DMS79 (cell line): ENCODE measurements at regions not wholly inside any gene's neighbourhood (a gene's known extent, or its start where the extent isn't known, plus 50 kb on each side); places are given as distances from the start of the nearest gene placed in this dataset.
"Not testable (repeated sequence)": the region's sequence is repeated elsewhere in the genome, so short reads cannot be mapped to it uniquely, and the experiment has no call there.

Experiments used
- DNase-seq: peaks from one replicate; lab custom pipeline; 2025; lab: John Stamatoyannopoulos, UW

DNA sequence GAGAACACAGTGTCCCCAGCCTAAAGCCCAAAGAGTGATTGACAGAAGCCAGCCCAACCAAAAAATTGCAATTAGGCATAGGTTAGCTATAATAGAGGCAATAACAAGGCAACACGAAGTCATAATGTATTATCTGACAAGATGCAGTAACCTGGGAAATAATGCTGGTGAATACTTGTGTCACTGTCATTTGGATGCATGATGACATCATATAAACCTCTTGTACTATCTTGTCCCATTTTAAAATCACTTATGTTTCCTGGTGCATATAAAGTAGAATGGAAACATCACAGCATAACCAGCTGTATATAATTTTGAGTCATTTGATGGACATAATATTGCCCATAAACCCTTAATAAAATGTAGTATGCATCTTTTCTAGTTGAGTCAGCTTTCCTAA is 1138.3 kb upstream of the LRRTM3 start:
- DNase-seq: no peak

DNA sequence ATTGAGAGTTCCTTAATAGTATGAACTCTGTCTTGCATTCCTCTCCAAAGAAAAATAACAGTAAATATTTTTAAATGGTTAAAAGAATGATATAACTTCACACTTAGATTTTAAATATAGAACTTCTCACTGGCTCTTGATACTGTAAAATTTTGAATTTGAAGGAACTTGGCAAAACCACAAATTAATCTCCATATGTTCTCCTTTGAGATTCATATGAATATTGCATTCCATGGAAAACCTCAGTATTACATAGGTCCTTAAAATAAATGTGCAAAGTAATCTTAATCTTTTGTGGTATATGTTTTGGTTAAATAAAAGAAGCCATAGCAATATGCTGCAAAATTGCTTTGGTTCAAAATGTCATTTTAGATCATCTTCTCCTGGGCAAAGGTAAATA is 1137.6 kb upstream of the LRRTM3 start:
- DNase-seq: no peak

DNA sequence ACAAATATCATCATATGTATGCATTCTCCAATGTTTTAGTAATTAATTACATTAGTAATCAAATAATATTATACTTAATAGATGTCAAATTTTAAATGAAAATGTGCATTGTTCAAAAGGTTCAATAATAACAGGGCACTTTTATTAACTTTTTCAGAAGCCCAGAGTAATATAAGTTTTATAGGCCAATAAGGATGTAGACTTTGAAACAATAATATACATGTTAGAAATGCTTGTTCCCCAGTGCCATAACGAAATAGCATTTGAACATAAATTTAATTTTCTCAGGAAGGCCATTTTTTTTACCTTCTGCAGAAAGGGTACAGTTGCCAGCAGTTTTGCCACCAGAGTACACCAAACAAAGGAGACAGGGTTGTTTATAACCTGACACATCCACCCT is 1133.9 kb upstream of the LRRTM3 start:
- DNase-seq: no peak

DNA sequence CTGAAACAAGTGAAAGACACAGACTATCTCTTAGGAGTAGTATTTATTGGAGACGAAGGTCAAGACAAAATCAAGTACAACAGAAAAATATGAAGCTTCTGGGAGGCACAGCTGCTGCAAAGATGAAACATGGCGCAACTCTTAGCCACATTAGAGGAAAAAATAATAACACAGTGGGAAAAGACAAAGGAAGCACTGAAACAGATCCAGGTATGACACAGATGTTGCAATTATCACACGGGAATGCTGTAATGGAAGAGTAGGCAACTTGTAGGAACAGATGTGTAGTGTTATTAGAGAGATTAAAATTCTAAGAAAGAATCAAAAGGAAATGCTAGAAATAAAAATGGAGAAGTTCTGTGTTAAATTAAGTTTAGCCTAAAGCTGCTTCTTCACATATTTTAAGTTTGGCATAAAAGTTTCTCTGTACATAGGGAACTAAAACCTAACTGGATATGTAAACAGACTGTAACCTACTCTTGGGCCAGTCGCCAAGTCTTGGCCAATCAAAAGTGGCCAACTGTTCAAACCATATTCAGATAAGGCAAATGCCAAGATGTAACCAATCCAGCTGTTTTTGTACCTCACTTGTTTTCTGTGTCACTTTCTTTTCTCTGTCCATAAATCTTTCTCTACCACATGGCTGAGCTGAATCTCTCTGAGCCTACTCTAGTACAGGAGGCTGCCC is 1132.0 kb upstream of the LRRTM3 start:
- no peak for DNase-seq

DNA sequence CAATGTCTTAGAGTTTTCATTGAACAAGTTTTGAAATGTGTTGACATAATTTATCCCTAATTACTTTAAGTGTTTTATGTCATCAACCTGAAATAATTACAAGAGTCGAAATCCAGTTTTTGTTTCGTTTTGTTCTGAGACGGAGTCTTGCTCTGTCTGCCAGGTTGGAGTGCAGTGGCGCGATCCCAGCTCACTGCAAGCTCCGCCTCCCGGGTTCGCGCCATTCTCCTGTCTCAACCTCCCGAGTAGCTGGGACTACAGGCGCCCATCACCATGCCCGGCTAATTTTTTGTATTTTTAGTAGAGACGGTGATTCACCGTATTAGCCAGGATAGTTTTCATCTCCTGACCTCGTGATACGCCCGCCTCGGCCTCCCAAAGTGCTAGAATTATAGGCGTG is 1131.0 kb upstream of the LRRTM3 start:
- not testable (repeated sequence) for DNase-seq

DNA sequence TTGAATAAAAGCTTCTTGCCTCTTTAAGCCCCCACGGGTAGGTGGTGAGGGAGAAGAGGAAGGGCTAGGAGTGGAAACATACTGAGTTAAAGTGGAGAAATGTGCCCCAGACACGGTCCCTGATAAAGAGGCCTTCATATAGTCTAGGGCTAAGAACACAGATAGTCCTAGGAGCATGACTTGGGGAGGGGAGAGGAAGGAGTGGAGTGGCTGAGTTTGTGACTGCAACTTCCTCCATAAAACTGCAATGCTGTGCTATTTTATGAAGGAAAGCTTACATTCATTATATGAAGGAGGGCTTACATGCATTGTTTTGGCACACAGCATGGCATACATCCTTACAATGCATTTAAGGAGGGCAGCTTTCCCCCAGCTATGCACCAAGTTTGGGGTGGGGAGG is 1129.4 kb upstream of the LRRTM3 start:
- DNase-seq: no peak

DNA sequence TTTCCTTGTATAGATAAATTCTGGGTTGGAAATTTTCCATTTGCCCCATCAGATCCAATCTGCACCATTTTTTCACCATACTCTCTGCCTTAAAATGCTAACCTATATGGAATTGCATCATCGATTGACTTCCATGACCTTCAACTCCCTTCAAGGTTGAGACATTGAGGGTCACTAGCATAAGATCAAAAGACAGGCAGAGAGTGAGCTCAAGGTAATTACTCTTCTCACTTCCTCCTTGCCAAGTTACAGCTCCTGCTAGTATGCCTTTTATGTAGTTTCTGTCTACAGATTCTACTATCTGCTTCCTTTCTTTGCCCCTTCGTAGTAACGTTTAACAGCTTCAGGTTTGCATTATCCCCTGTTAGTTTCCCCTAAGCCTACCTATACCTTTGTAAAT is 1127.7 kb upstream of the LRRTM3 start:
- no peak for DNase-seq

DNA sequence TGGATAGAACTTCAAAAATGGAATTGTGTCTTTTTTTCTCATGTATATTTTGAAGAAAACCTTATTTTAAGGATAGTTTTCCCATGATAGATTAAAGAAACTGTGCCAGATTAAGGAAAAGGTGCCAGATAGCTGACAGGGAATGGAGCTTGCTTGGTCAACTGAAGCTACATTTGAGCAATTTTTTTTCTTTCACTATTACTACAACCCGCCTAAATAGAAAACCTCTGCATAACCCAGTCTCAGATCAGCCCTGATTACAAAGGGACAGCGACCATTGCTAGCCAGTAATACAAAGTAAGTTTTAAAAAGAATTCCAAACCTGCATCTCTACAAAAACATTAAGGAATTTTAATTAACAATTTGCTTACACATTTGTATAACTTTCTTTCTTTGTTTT is 1123.4 kb upstream of the LRRTM3 start:
- no peak for DNase-seq

DNA sequence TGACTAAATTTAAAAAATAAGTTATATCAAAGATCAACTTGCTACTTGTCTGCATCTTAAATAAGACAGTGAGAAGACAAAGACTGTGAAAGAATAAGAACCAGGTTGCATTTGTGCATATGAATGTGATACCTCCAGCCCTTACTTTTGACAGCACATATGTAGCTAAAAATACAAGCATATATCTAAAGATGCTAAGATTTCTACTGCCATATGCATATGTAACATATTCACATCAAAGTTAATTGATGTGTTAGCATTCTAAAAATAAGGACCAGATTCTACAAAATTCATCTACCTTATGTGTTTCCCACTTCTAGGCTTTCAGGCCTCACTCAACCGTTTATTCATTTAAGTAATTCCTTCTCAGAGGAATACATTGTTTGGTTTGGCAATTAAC is 1120.3 kb upstream of the LRRTM3 start:
- DNase-seq: no peak

DNA sequence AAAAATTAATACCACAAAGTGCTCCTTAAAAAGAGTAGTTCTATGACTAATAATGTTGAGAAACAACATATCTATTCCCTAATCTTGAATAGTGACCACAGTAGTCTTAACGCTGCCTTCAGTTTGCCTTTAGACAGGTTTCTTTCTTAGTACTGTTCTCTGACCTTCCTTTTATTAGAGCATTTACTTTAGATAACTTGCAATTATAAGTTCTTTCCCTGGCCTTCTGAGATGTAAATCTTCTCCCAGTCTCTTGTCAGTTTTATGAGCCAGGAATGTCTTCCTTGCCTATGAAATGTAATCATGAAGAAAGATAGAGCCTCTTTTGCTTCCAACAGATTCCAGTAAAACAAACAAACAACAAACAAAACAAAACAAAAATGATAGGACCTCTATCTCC is 1119.8 kb upstream of the LRRTM3 start:
- no peak for DNase-seq

DNA sequence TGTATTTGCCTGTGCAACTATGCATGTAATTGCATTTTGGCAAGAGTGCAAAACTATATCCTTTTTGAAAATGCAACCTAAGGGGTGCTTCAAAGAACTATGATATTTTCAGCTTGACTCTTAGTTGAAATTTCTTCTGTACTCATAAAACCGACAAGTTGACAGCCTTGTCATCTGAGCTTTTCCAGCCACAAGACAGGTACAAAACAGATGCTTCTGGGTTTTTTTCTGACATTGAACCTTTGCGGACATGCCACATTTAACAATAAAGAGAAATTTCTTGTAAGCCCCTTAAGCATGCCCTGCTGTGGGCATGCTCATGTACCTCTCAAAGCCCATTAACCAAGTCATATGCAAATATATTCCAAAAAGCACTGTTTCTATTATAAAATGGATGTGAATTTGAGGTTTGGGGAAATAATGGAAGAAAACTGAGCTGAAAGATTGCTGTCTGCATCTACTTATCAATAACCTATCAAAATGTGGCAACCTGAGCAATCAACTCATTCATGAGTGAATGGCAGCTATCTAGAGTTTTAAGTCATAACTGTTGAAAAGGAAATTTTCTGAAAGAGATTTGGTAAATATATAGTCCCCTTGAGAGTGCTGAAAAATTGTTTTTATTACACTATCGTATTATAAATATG is 1117.0 kb upstream of the LRRTM3 start:
- DNase-seq: no peak

DNA sequence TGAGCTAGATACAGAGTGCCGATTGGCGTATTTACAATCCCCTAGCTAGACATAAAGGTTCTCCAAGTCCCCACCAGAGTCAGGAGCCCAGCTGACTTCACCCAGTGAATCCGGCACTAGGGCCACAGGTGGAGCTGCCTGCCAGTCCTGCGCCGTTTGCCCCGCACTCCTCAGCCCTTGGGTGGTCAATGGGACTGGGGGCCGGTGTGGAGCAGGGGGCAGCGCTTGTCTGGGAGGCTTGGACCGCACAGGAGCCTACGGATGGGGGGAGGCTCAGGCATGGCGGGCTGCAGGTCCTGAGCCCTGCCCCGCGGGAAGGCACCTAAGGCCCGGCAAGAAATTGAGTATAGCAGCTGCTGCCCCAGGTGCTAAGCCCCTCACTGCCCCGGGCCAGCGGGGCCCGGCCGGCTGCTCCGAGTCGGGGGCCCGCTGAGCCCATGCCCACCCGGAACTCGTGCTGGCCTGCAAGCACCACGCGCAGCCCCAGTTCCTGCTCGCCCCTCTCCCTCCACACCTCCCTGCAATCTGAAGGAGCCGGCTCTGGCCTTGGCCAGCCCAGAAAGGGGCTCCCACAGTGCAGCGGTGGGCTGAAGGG is 1113.8 kb upstream of the LRRTM3 start:
- DNase-seq: no peak

DNA sequence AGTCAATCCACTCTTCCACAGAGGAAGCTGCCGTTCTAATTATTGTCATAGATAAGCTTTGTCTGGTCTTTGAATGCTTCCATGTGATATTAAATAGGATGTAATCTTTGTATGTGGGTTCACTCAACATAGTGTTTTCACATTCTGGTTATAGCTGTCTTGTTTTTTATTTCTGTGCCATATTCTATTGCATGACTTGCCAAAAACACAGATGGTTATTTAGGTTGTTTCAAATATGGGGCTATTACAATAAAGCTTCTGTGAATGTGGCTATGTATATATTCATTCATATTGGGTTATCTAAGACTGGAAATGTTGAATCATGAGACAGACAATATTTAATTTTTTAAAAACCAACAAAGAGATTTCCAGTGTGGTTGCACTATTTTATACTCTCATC is 1109.3 kb upstream of the LRRTM3 start:
- DNase-seq: no peak

DNA sequence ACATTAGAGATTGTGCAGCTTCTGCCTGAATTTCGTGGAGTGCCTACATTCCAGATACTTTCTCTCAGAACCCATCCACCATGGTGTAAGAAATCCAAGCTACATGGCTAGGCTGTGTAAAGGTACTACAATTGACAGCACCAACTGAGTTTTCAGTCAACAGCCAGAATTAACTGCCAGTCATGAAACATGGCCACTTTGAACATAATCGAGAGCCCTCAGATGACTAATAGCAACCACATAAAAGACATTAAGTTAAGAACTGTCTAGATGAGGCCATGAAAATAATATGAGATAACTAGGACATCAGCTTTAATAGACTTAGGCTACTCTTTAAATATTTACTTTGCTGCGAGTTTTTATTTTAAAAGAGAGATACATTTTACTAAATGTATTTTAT is 1106.8 kb upstream of the LRRTM3 start:
- no peak for DNase-seq

DNA sequence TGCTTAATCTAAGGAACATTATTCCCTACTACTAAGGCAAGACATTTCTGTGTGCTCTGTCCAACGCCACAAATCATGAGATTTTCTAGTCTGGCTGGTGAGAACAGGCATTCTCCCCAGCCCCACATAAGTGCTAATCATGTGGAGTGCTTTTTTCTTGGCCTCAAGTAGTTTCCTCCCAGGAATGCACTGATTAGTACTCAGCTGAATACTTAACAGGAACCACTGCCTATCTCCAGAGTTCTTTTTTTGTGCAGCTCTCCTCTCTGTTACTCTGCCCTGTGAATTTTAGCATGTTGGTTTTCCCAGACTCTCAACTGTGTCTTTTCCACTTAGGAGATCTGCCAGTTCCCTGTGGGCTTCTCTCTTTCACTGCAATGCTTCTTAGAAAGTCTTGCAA is 1098.5 kb upstream of the LRRTM3 start:
- DNase-seq: no peak

DNA sequence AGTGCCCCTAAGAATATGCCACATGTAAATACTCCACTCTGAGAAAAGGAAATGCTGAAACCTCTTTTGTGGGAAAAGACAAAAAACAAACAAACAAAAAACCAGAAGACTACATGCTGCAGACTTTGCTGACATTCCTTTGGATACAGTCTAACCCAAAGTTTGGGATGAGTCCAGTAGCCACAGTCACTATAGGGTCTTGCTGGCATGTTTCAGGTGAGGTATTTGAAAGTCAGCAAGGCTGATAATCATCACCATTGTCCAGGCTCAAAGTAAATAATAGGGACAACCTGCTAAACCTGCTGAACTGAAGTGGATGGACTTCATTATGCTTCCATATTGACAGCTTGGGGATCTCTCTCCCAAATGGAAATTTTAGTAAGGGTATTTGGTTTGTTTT is 1087.0 kb upstream of the LRRTM3 start:
- no peak for DNase-seq

DNA sequence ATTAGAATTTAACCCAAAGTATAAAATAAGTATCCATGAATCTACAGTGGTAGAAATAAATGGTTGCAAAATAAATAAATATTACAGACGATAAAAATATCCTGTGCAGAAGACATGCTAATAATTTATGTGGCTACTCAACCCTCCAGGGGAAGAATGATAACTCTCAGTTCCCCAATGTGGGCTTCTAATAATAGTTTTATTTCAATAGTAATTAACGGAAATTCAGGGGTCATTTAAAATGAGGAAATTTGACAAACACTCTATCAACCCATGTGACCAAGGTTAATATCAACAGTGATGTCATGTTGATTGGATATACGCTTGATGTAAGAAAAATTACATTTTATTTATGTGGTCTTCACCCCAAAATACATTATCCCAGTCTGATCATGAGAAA is 1082.6 kb upstream of the LRRTM3 start:
- DNase-seq: no peak

DNA sequence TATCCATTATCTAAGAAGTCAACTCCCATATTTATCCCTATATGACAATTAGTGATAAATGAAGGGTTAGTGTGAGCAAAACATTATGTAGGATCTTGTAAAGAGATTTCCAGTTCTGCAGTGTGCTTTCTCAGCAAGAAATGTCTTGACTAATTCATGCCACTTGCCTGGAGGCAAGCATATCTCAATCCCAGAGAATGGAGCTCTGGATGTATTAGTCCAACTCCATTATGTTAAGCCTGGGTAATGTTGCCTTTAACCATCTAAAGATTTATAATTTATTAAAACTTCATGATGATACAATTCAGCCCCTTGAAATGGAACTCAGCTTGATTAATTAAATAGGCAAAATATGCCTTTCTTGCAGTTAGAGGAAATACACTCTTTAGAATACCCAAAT is 1079.9 kb upstream of the LRRTM3 start:
- DNase-seq: no peak

DNA sequence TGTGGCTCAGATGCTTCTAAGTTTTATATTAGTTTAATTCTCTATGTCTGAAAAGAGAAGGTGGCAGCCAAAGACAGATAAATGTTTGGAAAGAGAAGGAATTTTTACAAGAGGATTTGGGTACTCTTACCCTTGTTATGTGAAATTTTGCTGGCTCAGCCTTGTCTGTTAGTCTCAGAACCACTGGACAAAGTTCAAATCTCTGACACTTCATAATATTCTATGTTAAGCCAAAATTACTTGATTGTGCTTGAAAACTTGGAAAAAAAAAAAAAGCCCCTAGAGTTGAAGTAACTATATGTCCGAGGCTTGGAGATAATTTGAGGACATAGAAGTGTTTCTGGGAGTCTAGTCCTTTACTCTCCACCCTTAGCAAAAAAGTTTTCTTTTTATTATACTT is 1079.3 kb upstream of the LRRTM3 start:
- no peak for DNase-seq

DNA sequence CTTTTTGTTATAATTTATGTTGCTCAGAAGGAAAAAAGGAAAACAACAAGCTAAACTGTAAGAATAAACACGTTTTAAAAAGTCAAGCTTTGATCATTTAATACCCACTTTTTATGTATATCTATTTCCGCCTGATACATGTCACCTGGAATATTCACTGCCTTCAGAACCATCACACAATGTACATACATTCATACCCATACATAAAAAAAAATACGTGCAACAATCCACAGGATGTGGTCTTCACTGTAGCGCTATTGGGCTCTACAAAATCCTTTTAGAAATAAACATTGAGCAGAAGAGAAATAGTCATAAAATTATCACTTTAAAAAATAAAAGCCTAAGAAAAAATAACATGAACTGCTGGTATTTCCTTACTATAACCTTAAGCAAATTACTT is 1078.9 kb upstream of the LRRTM3 start:
- DNase-seq: no peak

DNA sequence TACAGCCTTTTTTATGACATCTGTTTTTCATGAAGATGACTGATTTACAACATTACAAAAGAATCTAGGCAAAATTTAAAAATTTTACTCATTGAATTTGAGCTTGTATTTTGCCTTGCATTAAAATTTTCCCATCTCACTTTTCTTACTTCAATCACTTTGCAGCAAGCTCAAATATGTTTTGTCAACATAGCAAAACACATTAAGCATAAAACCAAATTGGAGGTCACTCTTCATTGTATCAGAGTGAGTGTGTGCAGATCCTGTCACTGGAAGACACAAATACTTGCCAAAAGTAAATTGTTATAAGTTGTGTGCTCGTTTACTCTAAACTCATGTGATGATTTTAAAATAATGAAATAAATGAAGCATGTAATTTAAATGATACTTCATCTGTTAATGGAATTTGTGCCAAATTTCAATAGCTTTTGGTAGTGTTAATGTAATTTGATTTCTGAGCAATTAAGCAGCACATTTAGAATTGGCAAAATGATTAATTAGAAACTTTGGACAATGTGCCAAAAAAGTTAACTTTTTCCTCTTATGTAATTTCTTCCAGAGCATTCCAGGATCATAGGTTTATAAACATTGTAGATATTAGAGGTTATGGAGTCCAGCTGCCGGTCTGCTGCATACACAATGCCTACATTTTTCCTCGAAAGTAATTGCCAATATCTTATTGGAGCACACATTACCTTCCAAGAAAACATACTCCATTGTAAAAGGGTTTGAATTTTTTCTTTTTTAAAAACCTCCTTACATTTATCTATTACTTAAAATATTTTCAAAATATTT is 1078.2 kb upstream of the LRRTM3 start:
- no peak for DNase-seq

DNA sequence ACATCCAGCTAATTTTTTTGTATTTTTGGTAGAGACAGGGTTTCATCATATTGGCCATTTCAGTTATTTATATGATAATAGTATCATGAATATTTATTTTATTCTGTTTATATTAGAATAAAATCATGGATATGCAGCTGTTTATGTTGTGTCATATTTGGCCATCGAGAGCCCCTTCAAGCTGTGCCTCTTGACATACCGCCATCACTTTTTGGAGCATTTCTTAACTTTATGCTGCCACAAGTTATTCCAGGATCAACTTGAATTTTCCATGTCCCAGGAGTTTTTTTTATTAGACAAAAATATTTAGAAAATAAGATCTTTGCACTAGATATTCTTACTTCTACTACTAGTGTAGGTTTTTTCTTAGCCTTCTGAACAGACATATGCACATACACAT is 1067.0 kb upstream of the LRRTM3 start:
- DNase-seq: no peak

DNA sequence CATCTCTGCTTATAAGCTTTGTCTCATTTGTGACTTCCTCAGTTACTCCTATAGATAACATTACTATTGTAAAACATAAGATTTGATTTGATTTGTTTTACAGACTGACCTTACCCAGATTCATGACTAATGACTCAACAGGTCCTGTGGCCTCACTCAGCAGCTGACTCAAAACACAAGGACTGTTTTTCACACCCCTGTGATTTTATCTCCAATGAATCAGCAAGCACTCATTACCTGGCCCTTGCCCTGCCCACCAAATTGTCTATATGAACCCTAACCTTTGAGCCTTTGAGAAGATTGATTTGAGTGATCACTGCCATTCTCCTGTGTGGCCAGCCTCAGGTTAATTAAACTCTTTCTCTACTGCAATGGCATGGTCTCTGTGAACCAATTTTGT is 1064.6 kb upstream of the LRRTM3 start:
- no peak for DNase-seq
